Vagina (tissue), 2 donors: ENCODE measurements at regions not wholly inside any gene's neighbourhood (a gene's known extent, or its start where the extent isn't known, plus 50 kb on each side); places are given as distances from the start of the nearest gene placed in this dataset.
"Not testable (repeated sequence)": the region's sequence is repeated elsewhere in the genome, so short reads cannot be mapped to it uniquely, and the experiment has no call there.

Experiments used
- DNase-seq, 2 donors: peaks; one replicate each; pipeline ENCODE4 v3.0.0-alpha.2; 2017; ENCODE audit errors: extremely low spot score in 2 of 2
- H3K27ac ChIP-seq: fragments of 200-600 bp; sonication (generic); one replicate; pipeline ENCODE4 v1.5.1; 2019
- H3K27me3 ChIP-seq: fragments of 200-600 bp; sonication (generic); one replicate; pipeline ENCODE4 v1.5.1; 2019
- H3K36me3 ChIP-seq, 2 donors: fragments of 200-600 bp; sonication (generic); one replicate each; pipeline ENCODE4 v1.5.1; 2017 to 2019
- H3K4me1 ChIP-seq: fragments of 200-600 bp; sonication (generic); one replicate; pipeline ENCODE4 v1.5.1; 2019
- H3K4me3 ChIP-seq, 2 donors: fragments of 200-600 bp; sonication (generic); 1 replicate in 1 of 2; 2 replicates in 1 of 2; pipeline ENCODE4 v1.5.1; 2016 to 2019
- H3K9me3 ChIP-seq: fragments of 200-600 bp; sonication (generic); one replicate; pipeline ENCODE4 v1.5.1; 2019
- CTCF ChIP-seq, 3 experiments: fragments of 450-650 bp in 2 of 3; fragments of 200-600 bp in 1 of 3; sonication (generic) in 1 of 3; IDR thresholded peaks; one replicate each; pipeline ENCODE4 v1.5.1; 2017 to 2019; ENCODE audit warnings: antibody characterized with exemption in 3 of 3, mild to moderate bottlenecking in 2 of 3, moderate library complexity in 2 of 3
- POLR2A ChIP-seq, 2 donors: fragments of 450-650 bp; IDR thresholded peaks; one replicate each; pipeline ENCODE4 v1.6.1; 2017; ENCODE audit warnings: antibody characterized with exemption in 2 of 2, mild to moderate bottlenecking in 2 of 2, moderate library complexity in 2 of 2
- POLR2AphosphoS5 ChIP-seq, 2 donors: sonication (generic); formaldehyde crosslinking; IDR thresholded peaks; one replicate each; pipeline ENCODE4 v1.9.0; 2017; ENCODE audit warnings: antibody characterized with exemption in 2 of 2, mild to moderate bottlenecking in 2 of 2, low read depth in 1 of 2; ENCODE audit not compliant: insufficient read depth in 1 of 2
- intact Hi-C: fragments of 100-400 bp; cut with DNase I; formaldehyde crosslinking; loops from one replicate; pipeline ENCODE4 v1.15.1; 2023

- Histone ChIP-seq H3K4me3 (no peak overlapping the region), H3K27me3 (no peaks in the 10 kb centered on the region), H3K27ac (no peak overlapping the region), H3K9me3 (no peaks in the 10 kb centered on the region), H3K36me3 (no peaks in the 10 kb centered on the region), H3K4me1 (no peaks in the 10 kb centered on the region)
- TF ChIP-seq POLR2AphosphoS5 (IDR thresholded peaks at IDR 0.05; ENCODE audit: insufficient read depth in 1 of 2, low read depth in 1 of 2) (no peak), POLR2A (IDR thresholded peaks at IDR 0.05) (no peak), CTCF (IDR thresholded peaks at IDR 0.05) (no peak)
- DNase-seq = no peak
- intact Hi-C loops = no loop called here
Observed at GRCh38 chr6:81950877-81951276, 198.4 kb upstream of the TENT5A start.

GRCh38 chr6:81948861-81949260 is 196.4 kb upstream of the TENT5A start:
- Histone ChIP-seq H3K9me3 (no peaks in the 10 kb centered on the region), H3K36me3 (no peaks in the 10 kb centered on the region), H3K4me3 (no peak overlapping the region), H3K27ac (no peak overlapping the region), H3K27me3 (no peaks in the 10 kb centered on the region), H3K4me1 (no peaks in the 10 kb centered on the region)
- TF ChIP-seq CTCF (IDR thresholded peaks at IDR 0.05) (no peak), POLR2AphosphoS5 (IDR thresholded peaks at IDR 0.05; ENCODE audit: insufficient read depth in 1 of 2, low read depth in 1 of 2) (no peak), POLR2A (IDR thresholded peaks at IDR 0.05) (no peak)
- DNase-seq = no peak
- intact Hi-C loops = no loop called here

- H3K9me3 ChIP-seq, H3K36me3 ChIP-seq, intact Hi-C loops, DNase-seq, H3K4me1 ChIP-seq, H3K27ac ChIP-seq, H3K4me3 ChIP-seq, H3K27me3 ChIP-seq: not testable (repeated sequence)
Observed at GRCh38 chr6:81948196-81948595, 195.7 kb upstream of the TENT5A start.

- Histone ChIP-seq H3K27ac (no peak overlapping the region), H3K27me3 (no peaks in the 10 kb centered on the region), H3K4me3 (no peak overlapping the region), H3K36me3 (no peaks in the 10 kb centered on the region), H3K4me1 (no peaks in the 10 kb centered on the region), H3K9me3 (no peaks in the 10 kb centered on the region)
- intact Hi-C loops = no loop called here
- no peak for DNase-seq
- TF ChIP-seq POLR2A (IDR thresholded peaks at IDR 0.05) (no peak), POLR2AphosphoS5 (IDR thresholded peaks at IDR 0.05; ENCODE audit: insufficient read depth in 1 of 2, low read depth in 1 of 2) (no peak), CTCF (IDR thresholded peaks at IDR 0.05) (no peak)
Observed at GRCh38 chr6:81944661-81945060, 192.2 kb upstream of the TENT5A start.

- DNase-seq, H3K27me3 ChIP-seq, H3K4me1 ChIP-seq, H3K9me3 ChIP-seq, intact Hi-C loops, H3K36me3 ChIP-seq, H3K27ac ChIP-seq, H3K4me3 ChIP-seq: not testable (repeated sequence)
Observed at GRCh38 chr6:81942842-81943241, 190.4 kb upstream of the TENT5A start.

GRCh38 chr6:81942067-81942370 is 189.5 kb upstream of the TENT5A start:
- no peak overlapping the region for H3K4me3 ChIP-seq
- no peaks in the 10 kb centered on the region for H3K9me3 ChIP-seq
- TF ChIP-seq POLR2A (IDR thresholded peaks at IDR 0.05) = no peak
- no peak for TF ChIP-seq POLR2AphosphoS5 (IDR thresholded peaks at IDR 0.05; ENCODE audit: insufficient read depth in 1 of 2, low read depth in 1 of 2)
- TF ChIP-seq CTCF (IDR thresholded peaks at IDR 0.05) = no peak
- H3K36me3 ChIP-seq = no peaks in the 10 kb centered on the region
- intact Hi-C loops = no loop called here
- H3K4me1 ChIP-seq = no peaks in the 10 kb centered on the region
- H3K27ac ChIP-seq = no peak overlapping the region
- DNase-seq = no peak
- H3K27me3 ChIP-seq = no peaks in the 10 kb centered on the region
